K562 (cell line): ENCODE measurements at regions not wholly inside any gene's neighbourhood (a gene's known extent, or its start where the extent isn't known, plus 50 kb on each side); places are given as distances from the start of the nearest gene placed in this dataset.

Experiments
- ATAC-seq: fragments of 200-7000 bp; cut with Tn5 transposase; 3 replicates; pipeline ENCODE4 v1.9.1; 2020; ENCODE audit warnings: moderate library complexity
- BruUV-seq: library from RNA; stranded (reverse); fragments of 400-500 nt; replicated peaks from 2 replicates; lab custom pipeline; 2021; lab: Mats Ljungman, UMichigan
- CTCF ChIA-PET: fragments of 300-600 bp; formaldehyde crosslinking; extraction: SDS; loops from one replicate; lab custom pipeline; 2021; ENCODE audit warnings: low intra/inter-chr PET ratio; lab: Yijun Ruan, JAX
- POLR2A ChIA-PET: fragments of 300-600, 350-650 bp; sonication (Branson Sonifier 250); formaldehyde crosslinking; extraction: SDS; loops from one replicate; lab custom pipeline; 2021; ENCODE audit warnings: antibody characterized with exemption, inconsistent platforms; lab: Yijun Ruan, JAX
- DNase-seq, 4 experiments: peaks; one replicate each; pipeline versions ENCODE4 v3.0.0 to v3.0.0-alpha.2; 2011 to 2018; ENCODE audit warnings: low spot score in 3 of 4, mixed read lengths in 3 of 4; ENCODE audit errors: extremely low read depth in 1 of 4
- FAIRE-seq: peaks from 2 replicates; lab custom pipeline; 2011; peaks lifted over from hg19 to GRCh38; lab: Jason Lieb, UNC
- H2AFZ ChIP-seq: 2 replicates; pipeline ENCODE4 v1.6.0; 2011; ENCODE audit warnings: low read depth, low read length, control low read depth, inconsistent platforms
- H3K27ac ChIP-seq: fragments of 200-600 bp; 3 replicates; pipeline ENCODE4 v1.8.0; 2011; ENCODE audit warnings: low read depth, mild to moderate bottlenecking, control low read depth, inconsistent platforms, low read length, moderate library complexity, mixed read lengths; ENCODE audit errors: extremely low read depth
- H3K27me3 ChIP-seq, 2 experiments: fragments of 300-600 bp in 1 of 2; 2 replicates in 1 of 2; 3 replicates in 1 of 2; pipeline versions ENCODE4 v1.6.0 to v1.8.0; 2011; ENCODE audit warnings: inconsistent platforms in 2 of 2, low read length in 2 of 2, mild to moderate bottlenecking in 1 of 2, mixed read lengths in 1 of 2, moderate library complexity in 1 of 2; ENCODE audit not compliant: control insufficient read depth in 2 of 2, insufficient read depth in 2 of 2
- H3K36me3 ChIP-seq: fragments of 300-600 bp; 3 replicates; pipeline ENCODE4 v1.8.0; 2011; ENCODE audit warnings: mild to moderate bottlenecking, low read length, inconsistent platforms; ENCODE audit not compliant: control insufficient read depth, insufficient read depth
- H3K4me1 ChIP-seq, 2 experiments: fragments of 200-600 bp in 1 of 2; replicated peaks in 1 of 2; 2 replicates in 1 of 2; 3 replicates in 1 of 2; pipeline versions ENCODE4 v1.5.1 to v1.8.0; 2011; ENCODE audit warnings: inconsistent platforms in 2 of 2, low read length in 2 of 2, mild to moderate bottlenecking in 1 of 2, mixed read lengths in 1 of 2, moderate library complexity in 1 of 2; ENCODE audit not compliant: control insufficient read depth in 2 of 2, insufficient read depth in 2 of 2
- H3K4me2 ChIP-seq: 2 replicates; pipeline ENCODE4 v1.6.1; 2011; ENCODE audit warnings: low read length, control low read depth, inconsistent platforms, mixed read lengths; ENCODE audit not compliant: insufficient read depth
- H3K4me3 ChIP-seq: fragments of 200-600 bp; sonication (generic), shearing (Covaris generic); 2 replicates; pipeline ENCODE4 v1.5.1; 2016; ENCODE audit warnings: control low read depth, inconsistent platforms
- H3K79me2 ChIP-seq: fragments of 200-600 bp; 3 replicates; pipeline ENCODE4 v1.8.0; 2011; ENCODE audit warnings: low read length, inconsistent platforms; ENCODE audit not compliant: control insufficient read depth, insufficient read depth
- H3K9ac ChIP-seq, 2 experiments: 2 replicates each; pipeline versions ENCODE4 v1.6.0 to v1.6.1; 2011; ENCODE audit warnings: low read depth in 2 of 2, low read length in 2 of 2, control low read depth in 1 of 2, inconsistent platforms in 1 of 2, mild to moderate bottlenecking in 1 of 2, mixed read lengths in 1 of 2; ENCODE audit not compliant: insufficient read depth in 1 of 2
- H3K9me1 ChIP-seq: one replicate; pipeline ENCODE4 v1.6.0; 2011; ENCODE audit warnings: inconsistent platforms, mild to moderate bottlenecking, low read length, moderate library complexity; ENCODE audit not compliant: control insufficient read depth, insufficient read depth
- H3K9me3 ChIP-seq: replicated peaks from 2 replicates; pipeline ENCODE4 v1.5.1; 2011; ENCODE audit warnings: low read depth, low read length, inconsistent platforms; ENCODE audit not compliant: control insufficient read depth, insufficient read depth
- H4K20me1 ChIP-seq: replicated peaks from 2 replicates; pipeline ENCODE4 v1.6.1; 2011; ENCODE audit warnings: low read length, inconsistent platforms, mixed read lengths; ENCODE audit not compliant: control insufficient read depth, insufficient read depth
- BHLHE40 ChIP-seq: IDR thresholded peaks from 2 replicates; pipeline ENCODE4 v1.6.1; 2011; ENCODE audit warnings: low read length, improper control_type of control experiment
- EP400 ChIP-seq: fragments of 450-650 bp; IDR thresholded peaks from 2 replicates; pipeline ENCODE4 v1.6.1; 2017; ENCODE audit warnings: antibody characterized with exemption, mild to moderate bottlenecking, moderate library complexity
- EZH2 ChIP-seq: IDR thresholded peaks from 2 replicates; pipeline ENCODE4 v1.6.1; 2012; ENCODE audit warnings: low read depth, mild to moderate bottlenecking, inconsistent platforms, low read length, borderline replicate concordance
- FOXK1 ChIP-seq: sonication (generic); formaldehyde crosslinking; IDR thresholded peaks from 2 replicates; pipeline ENCODE4 v1.8.0; 2022; ENCODE audit warnings: missing genetic modification reagents, mild to moderate bottlenecking, borderline replicate concordance
- GABPB1 ChIP-seq: sonication (generic); formaldehyde crosslinking; IDR thresholded peaks from 2 replicates; pipeline ENCODE4 v1.8.0; 2022; ENCODE audit warnings: mild to moderate bottlenecking, missing genetic modification reagents
- GTF2A2 ChIP-seq: IDR thresholded peaks from 2 replicates; pipeline ENCODE4 v1.6.1; 2016; ENCODE audit warnings: mild to moderate bottlenecking, missing genetic modification characterization, missing compliant biosample characterization
- KAT7 ChIP-seq: sonication (generic); formaldehyde crosslinking; IDR thresholded peaks from 2 replicates; pipeline ENCODE4 v1.8.0; 2022; ENCODE audit warnings: missing genetic modification reagents, mild to moderate bottlenecking, borderline replicate concordance
- KAT8 ChIP-seq: fragments of 450-650 bp; IDR thresholded peaks from 2 replicates; pipeline ENCODE4 v1.6.1; 2016; ENCODE audit warnings: low read depth, mild to moderate bottlenecking
- MEF2D ChIP-seq: conservative IDR thresholded peaks from 2 replicates; pipeline ENCODE4 v1.6.1; 2016; ENCODE audit warnings: low read depth, missing genetic modification characterization, missing compliant biosample characterization
- OTX1 ChIP-seq: fragments of 450-650 bp; formaldehyde crosslinking; IDR thresholded peaks from 2 replicates; pipeline ENCODE4 v1.4.0; 2022; ENCODE audit warnings: mild to moderate bottlenecking
- POU5F1 ChIP-seq: fragments of 150-350 bp; IDR thresholded peaks from 2 replicates; pipeline ENCODE4 v1.6.1; 2014; ENCODE audit warnings: borderline replicate concordance, low read length, low read depth, mild to moderate bottlenecking; ENCODE audit not compliant: partially characterized antibody
- RBM34 ChIP-seq: fragments of 200-400 bp; formaldehyde crosslinking; IDR thresholded peaks from 2 replicates; pipeline ENCODE4 v1.6.1; 2018; ENCODE audit warnings: low read length, borderline replicate concordance; ENCODE audit not compliant: insufficient read depth
- RBM39 ChIP-seq: fragments of 200-400 bp; formaldehyde crosslinking; optimal IDR thresholded peaks from 2 replicates; pipeline ENCODE3; 2018; ENCODE audit warnings: low read depth, low read length
- SMARCA4 ChIP-seq: fragments of 450-650 bp; IDR thresholded peaks from 2 replicates; pipeline ENCODE4 v1.6.1; 2016
- SMARCA5 ChIP-seq: fragments of 450-650 bp; IDR thresholded peaks from 2 replicates; pipeline ENCODE4 v1.6.1; 2016
- WGBS: fragments of 100-300 bp; shearing (Covaris generic); methylation state at CpG from one replicate; pipeline ENCODE4 v1.1.6; 2016; ENCODE audit warnings: low coverage, mixed read lengths; ENCODE audit not compliant: insufficient coverage; ENCODE audit errors: missing lambda C conversion rate; 5-methylcytosine and 5-hydroxymethylcytosine counted together
- in situ Hi-C: fragments of 300-500 bp; cut with MboI; formaldehyde crosslinking; loops from 4 replicates; pipeline ENCODE4 v1.15.0; 2018; ENCODE audit warnings: inconsistent platforms, mixed read lengths
- intact Hi-C: fragments of 100-400 bp; cut with micrococcal nuclease; formaldehyde crosslinking; loops from 2 replicates; pipeline ENCODE4 v1.14.2; 2022
- TF ChIP-seq, protein P1 (sequence below): fragments of 250-450 bp; sonication (Bioruptor Pico); IDR thresholded peaks from 2 replicates; pipeline ENCODE4 v1.8.0; 2021; ENCODE audit warnings: mild to moderate bottlenecking, moderate library complexity
- TF ChIP-seq, protein P2 (sequence below): fragments of 200-800 bp; sonication (Bioruptor generic); IDR thresholded peaks from 2 replicates; pipeline ENCODE4 v1.6.1; 2017; ENCODE audit warnings: missing genetic modification characterization, missing compliant biosample characterization

DNA sequence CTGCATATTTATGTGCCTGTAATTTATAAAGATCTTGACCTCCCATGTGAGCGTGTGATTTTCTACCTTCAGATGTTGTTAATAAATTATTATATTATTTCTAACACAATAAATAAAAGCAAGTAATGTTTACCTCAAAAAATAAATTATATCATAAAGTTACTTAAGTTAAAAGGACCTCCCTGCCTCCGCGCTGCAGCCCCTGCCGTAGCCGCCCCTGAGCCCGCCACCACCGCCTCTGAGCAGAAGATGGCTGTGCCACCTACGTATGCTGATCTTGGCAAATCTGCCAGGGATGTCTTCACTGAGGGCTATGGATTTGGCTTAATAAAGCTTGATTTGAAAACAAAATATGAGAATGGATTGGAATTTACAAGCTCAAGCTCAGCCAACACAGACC lies 119.6 kb upstream of the BRWD3 start:
- intact Hi-C loops (no loop called here), in situ Hi-C loops (no loop called here)
- ATAC-seq (no peak), DNase-seq (no peak), FAIRE-seq (no peak)
- H3K4me1 ChIP-seq, result no peaks in the 10 kb centered on the region
- H3K27ac ChIP-seq, result no peak overlapping the region
- H3K36me3 ChIP-seq, result no peaks in the 10 kb centered on the region
- CTCF ChIA-PET, result no interaction called here
- no peak overlapping the region for H2AFZ ChIP-seq
- no peaks in the 10 kb centered on the region for H3K79me2 ChIP-seq
- BruUV-seq, result no TSS peak
- no peaks in the 10 kb centered on the region for H3K9me3 ChIP-seq
- no peaks in the 10 kb centered on the region for H3K27me3 ChIP-seq
- H3K9me1 ChIP-seq, result no peaks in the 10 kb centered on the region
- H3K4me2 ChIP-seq, result no peak overlapping the region
- 0% methylated on average over 8 of the region's 8 CpGs for WGBS
- H4K20me1 ChIP-seq, result no peaks in the 10 kb centered on the region
- H3K4me3 ChIP-seq, result no peak overlapping the region
- POLR2A ChIA-PET, result no interaction called here
- no peak overlapping the region for H3K9ac ChIP-seq
- no peak for TF ChIP-seq KAT7 (CRISPR knock-in tag)
- TF ChIP-seq GTF2A2 (tag), result no peak

DNA sequence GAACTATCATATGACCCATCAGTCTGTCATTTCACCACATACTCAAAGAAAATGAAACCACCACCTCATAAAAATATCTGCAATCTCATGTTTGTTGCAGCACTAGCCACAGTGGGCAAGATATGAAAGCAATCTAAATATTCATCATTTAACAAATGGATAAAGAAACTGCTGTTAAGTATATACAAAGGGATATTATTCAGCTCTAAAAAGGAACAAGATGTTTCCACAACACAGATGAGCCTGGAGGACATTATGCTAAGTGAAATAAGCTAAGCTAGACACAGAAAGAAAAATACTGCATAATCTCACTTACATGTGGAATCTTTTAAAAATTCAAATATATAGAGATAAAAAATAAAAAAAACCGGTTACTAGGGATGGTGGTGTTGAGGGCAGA lies 108.2 kb upstream of the BRWD3 start:
- Histone ChIP-seq H3K4me2 (no peak overlapping the region), H3K36me3 (no peaks in the 10 kb centered on the region), H3K79me2 (no peaks in the 10 kb centered on the region), H3K4me3 (no peak overlapping the region), H3K9me3 (no peaks in the 10 kb centered on the region), H3K27ac (no peak overlapping the region), H3K4me1 (no peaks in the 10 kb centered on the region), H2AFZ (no peak overlapping the region), H3K27me3 (no peaks in the 10 kb centered on the region), H4K20me1 (no peaks in the 10 kb centered on the region), H3K9ac (no peak overlapping the region), H3K9me1 (no peaks in the 10 kb centered on the region)
- in situ Hi-C loops (no loop called here), intact Hi-C loops (no loop called here)
- ChIA-PET POLR2A (no interaction called here), CTCF (no interaction called here)
- DNase-seq (no peak), ATAC-seq (no peak), FAIRE-seq (no peak)
- 0% methylated on average over 1 of the region's 1 CpG for WGBS
- BruUV-seq, result no TSS peak
- TF ChIP-seq OTX1 (CRISPR knock-in tag), result no peak
- no peak for TF ChIP-seq EZH2
- no peak for TF ChIP-seq POU5F1
- no peak for TF ChIP-seq RBM39
- TF ChIP-seq BHLHE40, result no peak
- no peak for TF ChIP-seq SMARCA4
- TF ChIP-seq, protein P1, sequence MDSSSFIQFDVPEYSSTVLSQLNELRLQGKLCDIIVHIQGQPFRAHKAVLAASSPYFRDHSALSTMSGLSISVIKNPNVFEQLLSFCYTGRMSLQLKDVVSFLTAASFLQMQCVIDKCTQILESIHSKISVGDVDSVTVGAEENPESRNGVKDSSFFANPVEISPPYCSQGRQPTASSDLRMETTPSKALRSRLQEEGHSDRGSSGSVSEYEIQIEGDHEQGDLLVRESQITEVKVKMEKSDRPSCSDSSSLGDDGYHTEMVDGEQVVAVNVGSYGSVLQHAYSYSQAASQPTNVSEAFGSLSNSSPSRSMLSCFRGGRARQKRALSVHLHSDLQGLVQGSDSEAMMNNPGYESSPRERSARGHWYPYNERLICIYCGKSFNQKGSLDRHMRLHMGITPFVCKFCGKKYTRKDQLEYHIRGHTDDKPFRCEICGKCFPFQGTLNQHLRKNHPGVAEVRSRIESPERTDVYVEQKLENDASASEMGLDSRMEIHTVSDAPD, result no peak
- no peak for TF ChIP-seq FOXK1
- no peak for TF ChIP-seq MEF2D (tag)
- no peak for TF ChIP-seq KAT8
- TF ChIP-seq RBM34, result no peak
- TF ChIP-seq GABPB1 (CRISPR knock-in tag), result no peak
- TF ChIP-seq, protein P2, sequence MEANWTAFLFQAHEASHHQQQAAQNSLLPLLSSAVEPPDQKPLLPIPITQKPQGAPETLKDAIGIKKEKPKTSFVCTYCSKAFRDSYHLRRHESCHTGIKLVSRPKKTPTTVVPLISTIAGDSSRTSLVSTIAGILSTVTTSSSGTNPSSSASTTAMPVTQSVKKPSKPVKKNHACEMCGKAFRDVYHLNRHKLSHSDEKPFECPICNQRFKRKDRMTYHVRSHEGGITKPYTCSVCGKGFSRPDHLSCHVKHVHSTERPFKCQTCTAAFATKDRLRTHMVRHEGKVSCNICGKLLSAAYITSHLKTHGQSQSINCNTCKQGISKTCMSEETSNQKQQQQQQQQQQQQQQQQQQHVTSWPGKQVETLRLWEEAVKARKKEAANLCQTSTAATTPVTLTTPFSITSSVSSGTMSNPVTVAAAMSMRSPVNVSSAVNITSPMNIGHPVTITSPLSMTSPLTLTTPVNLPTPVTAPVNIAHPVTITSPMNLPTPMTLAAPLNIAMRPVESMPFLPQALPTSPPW, result no peak
- TF ChIP-seq EP400, result no peak
- no peak for TF ChIP-seq SMARCA5
